DND-41 (cell line): ENCODE measurements at regions not wholly inside any gene's neighbourhood (a gene's known extent, or its start where the extent isn't known, plus 50 kb on each side); places are given as distances from the start of the nearest gene placed in this dataset.

Experiments used
- ATAC-seq: fragments of 200-7000 bp; cut with Tn5 transposase; 3 replicates; pipeline ENCODE4 v1.9.1; 2021; ENCODE audit warnings: low read depth; ENCODE audit not compliant: insufficient read depth
- DNase-seq: peaks from one replicate; pipeline ENCODE4 v3.0.0-alpha.2; 2020
- H2AFZ ChIP-seq: 2 replicates; pipeline ENCODE4 v1.6.0; 2012; ENCODE audit warnings: low read depth, low read length
- H3K27ac ChIP-seq: 2 replicates; pipeline ENCODE4 v1.5.1; 2012; ENCODE audit warnings: low read length, inconsistent platforms
- H3K27me3 ChIP-seq: fragments of 200-600 bp; sonication (generic); 2 replicates; pipeline ENCODE4 v1.6.0; 2012; ENCODE audit warnings: low read length, mild to moderate bottlenecking, inconsistent platforms; ENCODE audit not compliant: insufficient read depth, poor library complexity
- H3K36me3 ChIP-seq: 2 replicates; pipeline ENCODE4 v1.5.1; 2012; ENCODE audit warnings: low read length, inconsistent platforms; ENCODE audit not compliant: insufficient read depth
- H3K4me1 ChIP-seq: 2 replicates; pipeline ENCODE4 v1.5.1; 2012; ENCODE audit warnings: mild to moderate bottlenecking, low read length; ENCODE audit not compliant: insufficient read depth
- H3K4me2 ChIP-seq: 2 replicates; pipeline ENCODE4 v1.6.0; 2012; ENCODE audit warnings: mild to moderate bottlenecking, moderate library complexity, low read length, inconsistent platforms; ENCODE audit not compliant: insufficient read depth
- H3K4me3 ChIP-seq, 2 experiments: fragments of 200-600 bp in 1 of 2; shearing (Covaris generic) in 1 of 2; 2 replicates each; pipeline ENCODE4 v1.5.1; 2012 to 2016; ENCODE audit warnings: inconsistent platforms in 2 of 2, low read length in 2 of 2, mild to moderate bottlenecking in 2 of 2, low read depth in 1 of 2, moderate library complexity in 1 of 2
- H3K79me2 ChIP-seq: 2 replicates; pipeline ENCODE4 v1.6.0; 2012; ENCODE audit warnings: low read length, inconsistent platforms; ENCODE audit not compliant: insufficient read depth
- H3K9ac ChIP-seq: 2 replicates; pipeline ENCODE4 v1.6.0; 2012; ENCODE audit warnings: low read depth, mild to moderate bottlenecking, inconsistent platforms, low read length, moderate library complexity
- H3K9me3 ChIP-seq: 2 replicates; pipeline ENCODE4 v1.5.1; 2012; ENCODE audit warnings: low read length, moderate library complexity, mild to moderate bottlenecking, inconsistent platforms; ENCODE audit not compliant: insufficient read depth, severe bottlenecking
- H4K20me1 ChIP-seq: 2 replicates; pipeline ENCODE4 v1.6.0; 2012; ENCODE audit warnings: low read length; ENCODE audit not compliant: insufficient read depth
- EZH2 ChIP-seq: IDR thresholded peaks from 3 replicates; pipeline ENCODE4 v1.6.1; 2012; ENCODE audit warnings: borderline replicate concordance, low read depth, mild to moderate bottlenecking, moderate library complexity, low read length, inconsistent platforms; ENCODE audit not compliant: severe bottlenecking
- TF ChIP-seq, protein P1 (sequence below): IDR thresholded peaks from 2 replicates; pipeline ENCODE4 v1.5.1; 2012; ENCODE audit warnings: borderline replicate concordance, low read length, moderate library complexity, mild to moderate bottlenecking; ENCODE audit not compliant: poor library complexity, severe bottlenecking; ENCODE audit errors: extremely low read depth

DNA sequence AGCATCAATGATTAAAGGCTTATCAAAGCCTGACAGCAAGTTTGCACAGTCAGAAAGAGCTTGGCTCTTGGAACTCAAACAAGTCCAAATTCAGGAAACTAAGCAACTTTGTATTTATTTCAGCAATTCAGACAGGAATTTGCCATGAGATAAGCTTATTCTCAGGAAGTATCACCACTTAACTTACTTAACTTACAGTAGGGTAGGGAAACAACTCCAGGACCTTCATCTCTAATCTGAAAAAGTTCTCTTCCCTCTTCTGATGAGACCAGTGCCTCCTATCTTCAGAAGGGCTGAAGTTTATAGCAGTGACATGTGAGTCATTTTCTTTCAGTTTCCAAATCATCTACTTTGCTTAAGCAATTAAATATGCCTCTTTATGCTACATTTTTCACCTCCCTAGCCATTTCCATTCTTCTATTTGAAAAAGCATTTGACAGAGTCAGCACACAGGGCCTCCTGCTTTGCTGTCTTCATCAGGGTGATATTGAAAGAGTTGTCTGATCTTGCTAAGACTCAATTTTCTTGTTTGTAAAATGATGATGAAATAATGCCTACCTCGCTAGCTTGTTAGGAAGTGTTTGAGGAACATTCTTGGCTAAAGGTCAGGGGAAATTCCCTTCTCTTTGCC, 389.5 kb downstream of the RND3 start:
- no peaks in the 10 kb centered on the region for H3K79me2 ChIP-seq
- H3K4me3 ChIP-seq = no peak overlapping the region
- H3K9ac ChIP-seq = no peak overlapping the region
- no peaks in the 10 kb centered on the region for H4K20me1 ChIP-seq
- DNase-seq (no peak), ATAC-seq (peak; percentile 24; the same call in 1 of the 3 replicates)
- H3K27me3 ChIP-seq = no peaks in the 10 kb centered on the region
- no peaks in the 10 kb centered on the region for H3K4me1 ChIP-seq
- H3K36me3 ChIP-seq = no peaks in the 10 kb centered on the region
- no peaks in the 10 kb centered on the region for H3K9me3 ChIP-seq
- H3K4me2 ChIP-seq = no peak overlapping the region
- H2AFZ ChIP-seq = no peak overlapping the region
- no peak for TF ChIP-seq EZH2
- TF ChIP-seq, protein P1, sequence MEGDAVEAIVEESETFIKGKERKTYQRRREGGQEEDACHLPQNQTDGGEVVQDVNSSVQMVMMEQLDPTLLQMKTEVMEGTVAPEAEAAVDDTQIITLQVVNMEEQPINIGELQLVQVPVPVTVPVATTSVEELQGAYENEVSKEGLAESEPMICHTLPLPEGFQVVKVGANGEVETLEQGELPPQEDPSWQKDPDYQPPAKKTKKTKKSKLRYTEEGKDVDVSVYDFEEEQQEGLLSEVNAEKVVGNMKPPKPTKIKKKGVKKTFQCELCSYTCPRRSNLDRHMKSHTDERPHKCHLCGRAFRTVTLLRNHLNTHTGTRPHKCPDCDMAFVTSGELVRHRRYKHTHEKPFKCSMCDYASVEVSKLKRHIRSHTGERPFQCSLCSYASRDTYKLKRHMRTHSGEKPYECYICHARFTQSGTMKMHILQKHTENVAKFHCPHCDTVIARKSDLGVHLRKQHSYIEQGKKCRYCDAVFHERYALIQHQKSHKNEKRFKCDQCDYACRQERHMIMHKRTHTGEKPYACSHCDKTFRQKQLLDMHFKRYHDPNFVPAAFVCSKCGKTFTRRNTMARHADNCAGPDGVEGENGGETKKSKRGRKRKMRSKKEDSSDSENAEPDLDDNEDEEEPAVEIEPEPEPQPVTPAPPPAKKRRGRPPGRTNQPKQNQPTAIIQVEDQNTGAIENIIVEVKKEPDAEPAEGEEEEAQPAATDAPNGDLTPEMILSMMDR = peak; percentile 10
- H3K27ac ChIP-seq = no peak overlapping the region

DNA sequence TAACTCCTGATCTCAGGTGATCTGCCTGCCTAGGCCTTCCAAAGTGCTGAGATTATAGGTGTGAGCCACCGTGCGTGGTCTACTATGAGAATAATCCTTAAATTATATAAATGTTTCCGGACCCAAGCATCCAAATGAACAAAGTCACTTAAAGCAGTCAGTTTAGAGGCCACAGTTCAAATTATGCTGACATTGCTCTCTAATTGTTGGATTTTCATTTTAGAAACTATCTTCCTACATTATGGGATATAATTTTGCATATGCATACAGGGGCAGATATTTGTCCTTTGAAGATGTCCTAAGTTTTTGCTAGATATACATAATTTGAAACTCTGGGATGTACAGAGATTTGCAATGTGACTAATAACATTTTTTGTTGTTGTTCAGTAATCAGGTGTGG, 390.1 kb downstream of the RND3 start:
- no peak for ATAC-seq

DNA sequence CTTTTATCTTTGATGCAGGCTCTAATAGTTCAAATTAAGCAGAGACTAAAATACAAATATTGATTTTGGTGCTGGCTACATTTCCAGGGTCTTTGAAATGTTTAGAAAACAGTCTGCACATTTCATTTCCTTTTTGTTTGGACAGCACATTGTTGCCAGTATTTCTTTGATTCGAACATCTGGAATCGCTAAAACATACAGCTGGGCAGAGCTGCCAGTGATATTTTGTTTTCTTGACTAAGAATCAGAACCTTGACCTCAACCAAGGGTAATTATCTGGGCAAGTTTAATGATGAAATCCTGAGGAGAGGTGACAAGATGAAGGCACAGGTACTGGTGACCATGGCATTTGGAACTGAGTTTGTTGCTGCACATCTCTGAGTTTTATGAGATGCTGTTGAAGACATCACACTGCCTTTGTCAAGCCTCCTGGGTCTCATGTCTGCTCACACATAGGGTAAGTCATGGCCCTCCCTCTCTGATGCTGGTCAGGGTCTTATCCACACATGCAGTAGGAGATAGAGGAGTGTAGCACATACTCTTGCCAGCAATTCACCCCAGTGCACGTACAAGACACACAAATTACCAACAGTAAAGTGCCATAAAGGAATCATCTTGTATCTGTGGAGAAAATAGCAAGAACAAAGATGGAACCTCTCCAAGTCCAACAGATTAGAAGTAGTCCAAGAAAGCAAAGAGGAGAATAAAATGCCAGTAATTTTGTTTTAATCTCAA, 391.9 kb downstream of the RND3 start:
- no peaks in the 10 kb centered on the region for H3K27me3 ChIP-seq

More for the DNA sequence above, 390.1 kb downstream of the RND3 start:
- no peaks in the 10 kb centered on the region for H3K27me3 ChIP-seq
- no peaks in the 10 kb centered on the region for H3K79me2 ChIP-seq
- H3K4me3 ChIP-seq = no peak overlapping the region
- no peaks in the 10 kb centered on the region for H4K20me1 ChIP-seq
- no peak overlapping the region for H3K27ac ChIP-seq
- no peaks in the 10 kb centered on the region for H3K36me3 ChIP-seq
- H3K4me2 ChIP-seq = no peak overlapping the region
- TF ChIP-seq, protein P1 = no peak
- no peak for TF ChIP-seq EZH2
- H3K4me1 ChIP-seq = no peaks in the 10 kb centered on the region
- DNase-seq = no peak
- H3K9me3 ChIP-seq = no peaks in the 10 kb centered on the region
- no peak overlapping the region for H2AFZ ChIP-seq
- H3K9ac ChIP-seq = no peak overlapping the region

More for the DNA sequence above, 391.9 kb downstream of the RND3 start:
- Histone ChIP-seq H3K4me2 (no peak overlapping the region), H3K9ac (no peak overlapping the region), H3K4me3 (no peak overlapping the region), H4K20me1 (no peaks in the 10 kb centered on the region), H3K36me3 (no peaks in the 10 kb centered on the region), H3K27ac (no peak overlapping the region), H3K79me2 (no peaks in the 10 kb centered on the region), H2AFZ (no peak overlapping the region), H3K4me1 (no peaks in the 10 kb centered on the region), H3K9me3 (no peaks in the 10 kb centered on the region)
- TF ChIP-seq, protein P1 = no peak
- no peak for TF ChIP-seq EZH2
- DNase-seq = no peak
- no peak for ATAC-seq
